KMS-11 (cell line): ENCODE measurements at regions not wholly inside any gene's neighbourhood (a gene's known extent, or its start where the extent isn't known, plus 50 kb on each side); places are given as distances from the start of the nearest gene placed in this dataset.

Experiments used
- H2AFZ ChIP-seq: fragments of 200-600 bp; sonication (generic); 2 replicates; pipeline ENCODE4 v1.6.1; 2016; ENCODE audit warnings: antibody characterized with exemption, mixed run types, low read depth
- H3K27ac ChIP-seq: fragments of 200-600 bp; sonication (generic); 2 replicates; pipeline ENCODE4 v1.6.1; 2016; ENCODE audit warnings: mild to moderate bottlenecking, mixed run types
- H3K27me3 ChIP-seq: fragments of 200-600 bp; sonication (generic); 2 replicates; pipeline ENCODE4 v1.6.1; 2017; ENCODE audit warnings: mild to moderate bottlenecking, low read depth, mixed run types, moderate library complexity; ENCODE audit not compliant: insufficient read depth
- H3K36me3 ChIP-seq: fragments of 200-600 bp; sonication (generic); 2 replicates; pipeline ENCODE4 v1.6.1; 2017; ENCODE audit warnings: mild to moderate bottlenecking, mixed run types; ENCODE audit not compliant: insufficient read depth
- H3K4me1 ChIP-seq: fragments of 200-600 bp; sonication (generic); 2 replicates; pipeline ENCODE4 v1.6.1; 2016; ENCODE audit warnings: mild to moderate bottlenecking, low read depth, mixed run types; ENCODE audit not compliant: poor library complexity, severe bottlenecking
- H3K4me2 ChIP-seq: fragments of 200-600 bp; sonication (generic); 2 replicates; pipeline ENCODE4 v1.7.0; 2016; ENCODE audit warnings: mild to moderate bottlenecking, mixed run types
- H3K4me3 ChIP-seq: fragments of 200-600 bp; sonication (generic); IDR thresholded peaks from 2 replicates; pipeline ENCODE4 v1.6.1; 2017; ENCODE audit warnings: low read depth, low read length, mixed read lengths; ENCODE audit not compliant: insufficient read depth
- H3K79me2 ChIP-seq: fragments of 200-600 bp; sonication (generic); 2 replicates; pipeline ENCODE4 v1.6.1; 2016; ENCODE audit warnings: low read depth, mixed run types; ENCODE audit not compliant: insufficient read depth
- H3K9ac ChIP-seq: fragments of 200-600 bp; sonication (generic); 2 replicates; pipeline ENCODE4 v1.6.1; 2016; ENCODE audit warnings: mild to moderate bottlenecking, mixed run types
- H4K20me1 ChIP-seq: fragments of 200-600 bp; sonication (generic); 2 replicates; pipeline ENCODE4 v1.6.1; 2016; ENCODE audit warnings: mild to moderate bottlenecking, mixed run types; ENCODE audit not compliant: insufficient read depth
- TF ChIP-seq, protein P1 (sequence below): fragments of 200-600 bp; sonication (generic); conservative IDR thresholded peaks from 2 replicates; pipeline ENCODE4 v1.6.1; 2017; ENCODE audit warnings: low read depth, mild to moderate bottlenecking, antibody characterized with exemption, low read length, moderate library complexity, mixed read lengths

- no peak overlapping the region for H3K4me2 ChIP-seq
- no peak overlapping the region for H3K9ac ChIP-seq
- no peak overlapping the region for H3K4me3 ChIP-seq
- H3K79me2 ChIP-seq, result no peaks in the 10 kb centered on the region
- H2AFZ ChIP-seq, result no peak overlapping the region
- H4K20me1 ChIP-seq, result no peaks in the 10 kb centered on the region
- H3K27ac ChIP-seq, result no peak overlapping the region
- TF ChIP-seq, protein P1, sequence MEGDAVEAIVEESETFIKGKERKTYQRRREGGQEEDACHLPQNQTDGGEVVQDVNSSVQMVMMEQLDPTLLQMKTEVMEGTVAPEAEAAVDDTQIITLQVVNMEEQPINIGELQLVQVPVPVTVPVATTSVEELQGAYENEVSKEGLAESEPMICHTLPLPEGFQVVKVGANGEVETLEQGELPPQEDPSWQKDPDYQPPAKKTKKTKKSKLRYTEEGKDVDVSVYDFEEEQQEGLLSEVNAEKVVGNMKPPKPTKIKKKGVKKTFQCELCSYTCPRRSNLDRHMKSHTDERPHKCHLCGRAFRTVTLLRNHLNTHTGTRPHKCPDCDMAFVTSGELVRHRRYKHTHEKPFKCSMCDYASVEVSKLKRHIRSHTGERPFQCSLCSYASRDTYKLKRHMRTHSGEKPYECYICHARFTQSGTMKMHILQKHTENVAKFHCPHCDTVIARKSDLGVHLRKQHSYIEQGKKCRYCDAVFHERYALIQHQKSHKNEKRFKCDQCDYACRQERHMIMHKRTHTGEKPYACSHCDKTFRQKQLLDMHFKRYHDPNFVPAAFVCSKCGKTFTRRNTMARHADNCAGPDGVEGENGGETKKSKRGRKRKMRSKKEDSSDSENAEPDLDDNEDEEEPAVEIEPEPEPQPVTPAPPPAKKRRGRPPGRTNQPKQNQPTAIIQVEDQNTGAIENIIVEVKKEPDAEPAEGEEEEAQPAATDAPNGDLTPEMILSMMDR, result no peak
- no peaks in the 10 kb centered on the region for H3K4me1 ChIP-seq
- no peaks in the 10 kb centered on the region for H3K27me3 ChIP-seq
- H3K36me3 ChIP-seq, result no peaks in the 10 kb centered on the region
Observed at GRCh38 chr5:57845025-57845424, 362.4 kb upstream of the ACTBL2 start.

GRCh38 chr5:57844410-57844809, 361.8 kb upstream of the ACTBL2 start:
- Histone ChIP-seq H4K20me1 (no peaks in the 10 kb centered on the region), H3K36me3 (no peaks in the 10 kb centered on the region), H3K9ac (no peak overlapping the region), H3K27me3 (no peaks in the 10 kb centered on the region), H3K79me2 (no peaks in the 10 kb centered on the region), H3K4me3 (no peak overlapping the region), H3K4me1 (no peaks in the 10 kb centered on the region), H3K4me2 (no peak overlapping the region), H2AFZ (no peak overlapping the region), H3K27ac (no peak overlapping the region)
- TF ChIP-seq, protein P1, result no peak

DNA sequence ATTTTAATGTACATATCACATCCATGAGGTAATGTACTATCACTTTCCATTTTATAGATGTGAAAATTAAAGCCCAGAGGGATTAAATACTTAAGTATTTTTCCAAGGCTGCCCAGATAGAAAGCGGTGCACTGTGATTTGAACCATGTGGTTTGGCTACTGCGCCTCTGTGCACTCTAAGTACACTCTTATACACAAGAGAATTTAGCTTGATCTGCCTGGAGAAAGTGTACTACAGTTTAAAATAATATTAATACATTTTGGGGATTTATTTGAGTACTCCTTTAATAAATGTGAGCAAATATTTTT, 360.4 kb upstream of the ACTBL2 start:
- Histone ChIP-seq H3K4me1 (no peaks in the 10 kb centered on the region), H2AFZ (no peak overlapping the region), H4K20me1 (no peaks in the 10 kb centered on the region), H3K79me2 (no peaks in the 10 kb centered on the region), H3K27ac (no peak overlapping the region), H3K4me3 (no peak overlapping the region), H3K9ac (no peak overlapping the region), H3K4me2 (no peak overlapping the region), H3K27me3 (no peaks in the 10 kb centered on the region), H3K36me3 (no peaks in the 10 kb centered on the region)
- TF ChIP-seq, protein P1, result no peak

DNA sequence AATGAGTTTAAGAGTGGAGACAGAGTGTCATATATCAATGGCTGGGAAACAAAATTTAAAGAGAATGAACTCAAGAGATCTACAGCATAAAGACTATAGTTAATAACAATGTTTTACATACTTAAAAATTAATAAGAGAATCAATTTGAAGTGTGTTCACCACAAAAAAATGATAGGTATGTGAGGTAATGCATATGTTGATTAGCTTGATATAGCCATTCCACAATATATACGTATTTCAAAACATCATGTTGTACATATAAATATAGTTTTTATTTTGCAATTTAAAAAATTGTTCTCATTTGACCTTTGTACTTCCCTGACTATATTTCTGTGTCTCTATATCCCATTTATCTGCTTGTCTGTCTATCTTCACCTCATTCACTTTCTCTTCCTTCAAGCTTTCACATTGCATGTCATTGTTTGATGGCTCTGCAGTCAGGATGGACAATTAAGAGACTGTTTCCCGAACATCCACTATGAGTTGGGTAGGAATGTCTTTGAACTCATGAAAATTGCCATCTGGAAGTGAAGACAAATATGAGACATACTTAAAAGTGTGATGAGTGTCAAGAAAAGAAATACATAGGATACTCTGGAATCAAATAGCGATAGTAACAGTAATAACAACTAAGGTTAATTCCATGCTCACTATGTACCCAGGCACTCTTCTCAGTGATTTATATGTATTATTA, 359.9 kb upstream of the ACTBL2 start:
- TF ChIP-seq, protein P1, result no peak
- Histone ChIP-seq H3K4me3 (no peak overlapping the region), H3K27me3 (no peaks in the 10 kb centered on the region), H3K27ac (no peak overlapping the region), H3K79me2 (no peaks in the 10 kb centered on the region), H3K36me3 (no peaks in the 10 kb centered on the region), H4K20me1 (no peaks in the 10 kb centered on the region), H3K4me1 (no peaks in the 10 kb centered on the region), H3K9ac (no peak overlapping the region), H3K4me2 (no peak overlapping the region), H2AFZ (no peak overlapping the region)
